NCI-H510A treated with DMSO at 0.1 percent for 48 hours (cell line): ENCODE measurements at regions not wholly inside any gene's neighbourhood (a gene's known extent, or its start where the extent isn't known, plus 50 kb on each side); places are given as distances from the start of the nearest gene placed in this dataset.
A peak's percentile ranks its signal among the peaks of the same experiment; 100 is the strongest.

Source experiments
- DNase-seq: peaks from one replicate; lab custom pipeline; 2025; lab: John Stamatoyannopoulos, UW

- no peak for DNase-seq
Observed at GRCh38 chr13:55673910-55674309, 1466.8 kb upstream of the PRR20A start.

GRCh38 chr13:55682776-55683175 is 1457.9 kb upstream of the PRR20A start:
- DNase-seq, result no peak

GRCh38 chr13:55705526-55705925 is 1435.2 kb upstream of the PRR20A start:
- DNase-seq, result no peak

GRCh38 chr13:55705971-55706370 is 1434.7 kb upstream of the PRR20A start:
- no peak for DNase-seq

GRCh38 chr13:55714120-55714519 is 1426.6 kb upstream of the PRR20A start:
- DNase-seq, result no peak

GRCh38 chr13:55727683-55728082 is 1413.0 kb upstream of the PRR20A start:
- DNase-seq, result no peak

GRCh38 chr13:55728247-55728646 is 1412.5 kb upstream of the PRR20A start:
- DNase-seq, result peak; percentile 2

- no peak for DNase-seq
Observed at GRCh38 chr13:55745828-55746227, 1394.9 kb upstream of the PRR20A start.

GRCh38 chr13:55761986-55762385 is 1378.7 kb upstream of the PRR20A start:
- DNase-seq, result no peak

- no peak for DNase-seq
Observed at GRCh38 chr13:55777612-55778011, 1363.1 kb upstream of the PRR20A start.

GRCh38 chr13:55783841-55784240 is 1356.9 kb upstream of the PRR20A start:
- no peak for DNase-seq

- no peak for DNase-seq
Observed at GRCh38 chr13:55788548-55788947, 1352.2 kb upstream of the PRR20A start.

GRCh38 chr13:55792544-55793193 is 1348.0 kb upstream of the PRR20A start:
- no peak for DNase-seq

- no peak for DNase-seq
Observed at GRCh38 chr13:55815458-55816033, 1325.2 kb upstream of the PRR20A start.

- peak; percentile 2 for DNase-seq
Observed at GRCh38 chr13:55816976-55817601, 1323.6 kb upstream of the PRR20A start.

- no peak for DNase-seq
Observed at GRCh38 chr13:55820817-55821216, 1319.9 kb upstream of the PRR20A start.

GRCh38 chr13:55869648-55870047 is 1271.1 kb upstream of the PRR20A start:
- no peak for DNase-seq

GRCh38 chr13:55887561-55887960 is 1253.2 kb upstream of the PRR20A start:
- DNase-seq, result no peak

GRCh38 chr13:55893540-55893939 is 1247.2 kb upstream of the PRR20A start:
- DNase-seq, result no peak

GRCh38 chr13:55937180-55937579 is 1203.5 kb upstream of the PRR20A start:
- no peak for DNase-seq

GRCh38 chr13:55948175-55948574 is 1192.5 kb upstream of the PRR20A start:
- DNase-seq, result no peak

- DNase-seq, result no peak
Observed at GRCh38 chr13:55963934-55964333, 1176.8 kb upstream of the PRR20A start.

GRCh38 chr13:55967055-55967454 is 1173.7 kb upstream of the PRR20A start:
- no peak for DNase-seq

GRCh38 chr13:55977436-55977835 is 1163.3 kb upstream of the PRR20A start:
- DNase-seq, result no peak
